ENCODE measurements at regions not wholly inside any gene's neighbourhood (a gene's known extent, or its start where the extent isn't known, plus 50 kb on each side); places are given as distances from the start of the nearest gene placed in this dataset.
"Not testable (repeated sequence)": the region's sequence is repeated elsewhere in the genome, so short reads cannot be mapped to it uniquely, and the experiment has no call there.

DNA sequence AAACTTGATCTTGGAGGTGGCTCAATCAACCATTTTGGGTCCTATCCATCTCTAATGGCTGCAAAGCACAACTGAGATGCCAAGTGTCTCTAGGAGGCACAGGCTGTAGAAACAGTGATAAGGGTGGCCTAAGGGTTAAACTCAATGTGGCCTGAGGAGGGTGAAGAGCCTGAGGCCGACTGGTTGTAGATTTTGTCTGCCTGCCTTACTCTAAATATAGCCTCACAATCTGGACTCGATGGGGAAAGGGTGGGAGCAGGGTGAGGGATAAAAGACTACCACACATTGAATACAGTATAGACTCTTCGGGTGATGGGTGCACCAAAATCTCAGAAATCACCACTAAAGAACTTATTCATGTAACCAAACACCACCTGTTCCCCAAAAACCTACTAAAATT is 81.9 kb downstream of the TBC1D26 start:
- TF ChIP-seq, protein P1, sequence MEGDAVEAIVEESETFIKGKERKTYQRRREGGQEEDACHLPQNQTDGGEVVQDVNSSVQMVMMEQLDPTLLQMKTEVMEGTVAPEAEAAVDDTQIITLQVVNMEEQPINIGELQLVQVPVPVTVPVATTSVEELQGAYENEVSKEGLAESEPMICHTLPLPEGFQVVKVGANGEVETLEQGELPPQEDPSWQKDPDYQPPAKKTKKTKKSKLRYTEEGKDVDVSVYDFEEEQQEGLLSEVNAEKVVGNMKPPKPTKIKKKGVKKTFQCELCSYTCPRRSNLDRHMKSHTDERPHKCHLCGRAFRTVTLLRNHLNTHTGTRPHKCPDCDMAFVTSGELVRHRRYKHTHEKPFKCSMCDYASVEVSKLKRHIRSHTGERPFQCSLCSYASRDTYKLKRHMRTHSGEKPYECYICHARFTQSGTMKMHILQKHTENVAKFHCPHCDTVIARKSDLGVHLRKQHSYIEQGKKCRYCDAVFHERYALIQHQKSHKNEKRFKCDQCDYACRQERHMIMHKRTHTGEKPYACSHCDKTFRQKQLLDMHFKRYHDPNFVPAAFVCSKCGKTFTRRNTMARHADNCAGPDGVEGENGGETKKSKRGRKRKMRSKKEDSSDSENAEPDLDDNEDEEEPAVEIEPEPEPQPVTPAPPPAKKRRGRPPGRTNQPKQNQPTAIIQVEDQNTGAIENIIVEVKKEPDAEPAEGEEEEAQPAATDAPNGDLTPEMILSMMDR (conservative IDR thresholded peaks at IDR 0.05; ENCODE audit: low read depth, low read length) = not testable (repeated sequence)
- not testable (repeated sequence) for TF ChIP-seq EZH2 (IDR thresholded peaks at IDR 0.05; ENCODE audit: borderline replicate concordance, low read depth, low read length, poor library complexity, severe bottlenecking)
